Parathyroid adenoma (tissue), 2 donors: ENCODE measurements at regions not wholly inside any gene's neighbourhood (a gene's known extent, or its start where the extent isn't known, plus 50 kb on each side); places are given as distances from the start of the nearest gene placed in this dataset.

Experiments used
- H2AFZ ChIP-seq: fragments of 300-600 bp; sonication (generic); one replicate; pipeline ENCODE4 v1.7.0; 2017; ENCODE audit warnings: antibody characterized with exemption, mild to moderate bottlenecking
- H3K27ac ChIP-seq: fragments of 300-600 bp; sonication (generic); one replicate; pipeline ENCODE4 v1.7.0; 2017
- H3K27me3 ChIP-seq: fragments of 300-600 bp; sonication (generic); one replicate; pipeline ENCODE4 v1.7.0; 2017; ENCODE audit warnings: low read length; ENCODE audit not compliant: control insufficient read depth, insufficient read depth
- H3K36me3 ChIP-seq: fragments of 300-600 bp; sonication (generic); one replicate; pipeline ENCODE4 v1.7.0; 2017; ENCODE audit warnings: low read length; ENCODE audit not compliant: control insufficient read depth, insufficient read depth
- H3K4me1 ChIP-seq: fragments of 300-600 bp; sonication (generic); one replicate; pipeline ENCODE4 v1.7.0; 2017; ENCODE audit warnings: control low read depth
- H3K4me2 ChIP-seq: fragments of 300-600 bp; sonication (generic); one replicate; pipeline ENCODE4 v1.7.0; 2017; ENCODE audit warnings: low read length
- H3K4me3 ChIP-seq: fragments of 300-600 bp; sonication (generic); one replicate; pipeline ENCODE4 v1.7.0; 2017; ENCODE audit warnings: low read depth, low read length
- H3K79me2 ChIP-seq: fragments of 300-600 bp; sonication (generic); one replicate; pipeline ENCODE4 v1.7.0; 2017; ENCODE audit warnings: control low read depth
- H3K9ac ChIP-seq: fragments of 300-600 bp; sonication (generic); one replicate; pipeline ENCODE4 v1.7.0; 2017; ENCODE audit warnings: mild to moderate bottlenecking
- H3K9me3 ChIP-seq: fragments of 300-600 bp; sonication (generic); one replicate; pipeline ENCODE4 v1.7.0; 2017; ENCODE audit warnings: low read length; ENCODE audit not compliant: control insufficient read depth
- TF ChIP-seq, protein P1 (sequence below): fragments of 300-600 bp; sonication (generic); IDR thresholded peaks from one replicate; pipeline ENCODE4 v1.7.0; 2017; ENCODE audit warnings: antibody characterized with exemption, mild to moderate bottlenecking
- donor health status: primary hyperparathyroidism.

DNA sequence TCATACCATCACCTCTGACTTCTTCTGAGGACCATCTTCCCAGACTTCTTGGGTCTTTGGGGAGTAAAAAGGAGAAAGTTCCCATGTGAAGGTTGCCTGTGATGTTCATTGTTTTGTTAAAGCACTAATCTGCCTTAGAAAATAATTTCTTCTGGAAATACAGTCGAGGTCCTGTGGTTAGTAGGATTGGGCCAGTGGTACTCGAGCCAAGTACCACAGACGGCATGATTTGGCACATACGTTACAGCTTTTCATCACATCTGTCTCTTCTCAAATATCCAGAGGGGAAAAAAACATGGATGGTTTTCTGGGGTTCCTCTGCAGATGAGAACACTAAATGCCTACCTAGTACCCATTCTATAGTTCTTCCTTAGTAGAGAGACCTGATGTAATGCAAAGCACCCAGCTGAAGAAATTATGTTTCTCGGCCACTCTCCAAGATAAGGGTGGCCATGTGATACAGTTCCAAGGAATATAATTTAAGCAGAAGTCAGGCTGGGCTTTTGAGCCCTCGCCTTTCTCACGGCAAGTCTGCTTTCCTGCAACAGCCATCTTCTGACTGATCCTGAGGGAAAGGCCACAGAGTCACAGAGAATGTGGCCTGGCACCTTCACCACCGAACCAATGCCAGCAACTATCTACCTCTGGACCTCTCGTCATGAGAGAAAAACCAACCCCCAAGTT is 161.0 kb downstream of the RNF152 start:
- Histone ChIP-seq H3K9me3 (no peaks in the 10 kb centered on the region), H3K27me3 (no peaks in the 10 kb centered on the region), H3K36me3 (no peaks in the 10 kb centered on the region), H3K4me1 (no peaks in the 10 kb centered on the region), H3K27ac (no peak overlapping the region), H2AFZ (no peak overlapping the region), H3K9ac (no peak overlapping the region), H3K4me3 (no peak overlapping the region), H3K79me2 (no peaks in the 10 kb centered on the region), H3K4me2 (no peak overlapping the region)
- TF ChIP-seq, protein P1, sequence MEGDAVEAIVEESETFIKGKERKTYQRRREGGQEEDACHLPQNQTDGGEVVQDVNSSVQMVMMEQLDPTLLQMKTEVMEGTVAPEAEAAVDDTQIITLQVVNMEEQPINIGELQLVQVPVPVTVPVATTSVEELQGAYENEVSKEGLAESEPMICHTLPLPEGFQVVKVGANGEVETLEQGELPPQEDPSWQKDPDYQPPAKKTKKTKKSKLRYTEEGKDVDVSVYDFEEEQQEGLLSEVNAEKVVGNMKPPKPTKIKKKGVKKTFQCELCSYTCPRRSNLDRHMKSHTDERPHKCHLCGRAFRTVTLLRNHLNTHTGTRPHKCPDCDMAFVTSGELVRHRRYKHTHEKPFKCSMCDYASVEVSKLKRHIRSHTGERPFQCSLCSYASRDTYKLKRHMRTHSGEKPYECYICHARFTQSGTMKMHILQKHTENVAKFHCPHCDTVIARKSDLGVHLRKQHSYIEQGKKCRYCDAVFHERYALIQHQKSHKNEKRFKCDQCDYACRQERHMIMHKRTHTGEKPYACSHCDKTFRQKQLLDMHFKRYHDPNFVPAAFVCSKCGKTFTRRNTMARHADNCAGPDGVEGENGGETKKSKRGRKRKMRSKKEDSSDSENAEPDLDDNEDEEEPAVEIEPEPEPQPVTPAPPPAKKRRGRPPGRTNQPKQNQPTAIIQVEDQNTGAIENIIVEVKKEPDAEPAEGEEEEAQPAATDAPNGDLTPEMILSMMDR: no peak

DNA sequence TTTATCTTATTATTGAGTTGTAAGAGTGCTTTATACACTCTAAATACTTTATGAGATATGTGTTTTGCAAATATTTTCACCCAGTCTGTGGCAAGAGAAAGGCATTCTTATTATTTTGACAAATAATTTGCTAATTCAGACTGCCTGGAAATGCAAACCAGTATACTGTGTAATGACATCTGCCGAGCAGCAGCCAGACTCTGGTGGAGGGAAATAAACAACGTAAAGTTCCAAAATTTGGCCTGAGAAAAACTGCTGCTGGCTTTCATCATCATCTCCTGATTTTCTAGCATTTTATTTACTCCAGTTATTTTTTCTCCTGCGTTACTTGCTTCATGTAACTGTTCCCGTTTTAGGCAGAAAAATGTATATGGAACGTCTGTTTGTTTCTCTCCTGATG is 161.6 kb downstream of the RNF152 start:
- H3K27me3 ChIP-seq: no peaks in the 10 kb centered on the region
- H3K79me2 ChIP-seq: no peaks in the 10 kb centered on the region
- no peaks in the 10 kb centered on the region for H3K9me3 ChIP-seq
- no peaks in the 10 kb centered on the region for H3K4me1 ChIP-seq
- TF ChIP-seq, protein P1: no peak
- H2AFZ ChIP-seq: no peak overlapping the region
- no peak overlapping the region for H3K27ac ChIP-seq
- no peak overlapping the region for H3K9ac ChIP-seq
- H3K4me2 ChIP-seq: no peak overlapping the region
- no peaks in the 10 kb centered on the region for H3K36me3 ChIP-seq
- no peak overlapping the region for H3K4me3 ChIP-seq

DNA sequence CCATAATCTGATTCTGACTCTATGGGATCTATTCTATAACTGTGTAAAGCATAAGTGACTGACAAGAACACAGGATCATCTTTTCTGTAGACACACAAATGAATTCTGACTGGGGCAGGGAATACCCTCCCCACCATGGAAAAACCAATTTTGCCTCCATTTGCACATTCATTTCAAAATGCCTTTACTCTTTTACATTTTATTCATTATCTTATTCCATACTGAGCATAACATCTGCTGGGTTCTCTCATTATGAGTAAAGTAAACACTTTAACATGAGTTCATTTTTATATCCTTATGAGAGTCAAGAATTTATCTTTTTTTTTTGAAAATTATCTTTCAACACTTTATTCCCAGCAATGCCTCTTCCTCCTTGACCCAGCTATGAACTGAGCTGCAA is 163.5 kb downstream of the RNF152 start:
- no peak overlapping the region for H2AFZ ChIP-seq
- no peak overlapping the region for H3K27ac ChIP-seq
- no peaks in the 10 kb centered on the region for H3K4me1 ChIP-seq
- H3K36me3 ChIP-seq: no peaks in the 10 kb centered on the region
- no peak overlapping the region for H3K9ac ChIP-seq
- no peaks in the 10 kb centered on the region for H3K27me3 ChIP-seq
- no peaks in the 10 kb centered on the region for H3K9me3 ChIP-seq
- H3K4me3 ChIP-seq: no peak overlapping the region
- H3K4me2 ChIP-seq: no peak overlapping the region
- no peaks in the 10 kb centered on the region for H3K79me2 ChIP-seq
- TF ChIP-seq, protein P1: no peak

DNA sequence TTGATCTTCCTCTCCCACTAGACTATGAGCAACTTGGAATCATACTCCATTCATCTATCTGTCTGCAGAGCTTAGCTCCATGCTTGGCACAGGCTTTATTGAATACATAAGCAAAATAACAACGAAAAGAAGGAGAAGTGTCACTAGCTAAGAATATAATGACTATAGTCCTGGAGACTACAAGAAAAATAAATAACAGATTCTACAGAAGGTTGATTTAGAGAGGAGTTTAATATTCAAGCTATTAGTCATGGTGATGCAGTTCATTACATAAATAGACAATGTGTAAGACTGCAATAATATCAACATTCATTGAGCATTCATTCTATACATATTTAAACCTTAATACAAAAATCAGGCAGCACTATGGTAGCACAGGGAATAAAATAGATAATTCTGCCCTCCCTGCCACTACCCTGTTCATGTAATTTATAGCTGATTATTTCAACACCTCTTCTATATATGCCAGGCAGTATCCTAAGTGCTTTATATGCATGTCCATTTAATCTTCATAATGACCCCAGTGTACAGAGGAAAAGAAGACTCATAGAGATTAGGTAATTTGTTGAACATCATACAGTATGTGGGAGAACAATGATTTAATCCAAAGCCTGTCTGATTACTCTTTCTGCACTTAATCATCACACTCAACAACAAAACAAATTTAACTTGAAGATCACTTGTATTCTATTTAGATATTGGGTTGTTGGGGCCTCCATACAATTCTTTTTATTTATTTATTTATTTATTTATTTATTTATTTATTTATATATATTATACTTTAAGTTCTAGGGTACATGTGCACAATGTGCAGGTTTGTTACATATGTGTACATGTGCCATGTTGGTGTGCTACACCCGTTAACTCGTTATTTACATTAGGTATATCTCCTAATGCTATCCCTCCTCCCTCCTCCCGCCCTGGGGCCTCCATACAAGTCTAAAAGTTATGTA is 165.3 kb downstream of the RNF152 start:
- Histone ChIP-seq H3K36me3 (no peaks in the 10 kb centered on the region), H3K4me3 (no peak overlapping the region), H3K27ac (no peak overlapping the region), H3K9ac (no peak overlapping the region), H2AFZ (no peak overlapping the region), H3K27me3 (no peaks in the 10 kb centered on the region), H3K79me2 (no peaks in the 10 kb centered on the region), H3K9me3 (no peaks in the 10 kb centered on the region), H3K4me2 (no peak overlapping the region), H3K4me1 (no peaks in the 10 kb centered on the region)
- TF ChIP-seq, protein P1: no peak
